HepG2 (cell line): ENCODE measurements at regions not wholly inside any gene's neighbourhood (a gene's known extent, or its start where the extent isn't known, plus 50 kb on each side); places are given as distances from the start of the nearest gene placed in this dataset.
"Not testable (repeated sequence)": the region's sequence is repeated elsewhere in the genome, so short reads cannot be mapped to it uniquely, and the experiment has no call there.

Source experiments
- ATAC-seq: fragments of 200-7000 bp; cut with Tn5 transposase; 3 replicates; pipeline ENCODE4 v1.9.1; 2020; ENCODE audit warnings: mild to moderate bottlenecking, moderate library complexity
- BruUV-seq: library from RNA; stranded (reverse); fragments of 400-500 nt; replicated peaks from 2 replicates; lab custom pipeline; 2021; lab: Mats Ljungman, UMichigan
- CTCF ChIA-PET: fragments of 300-600 bp; formaldehyde crosslinking; extraction: SDS; loops from one replicate; lab custom pipeline; 2021; ENCODE audit warnings: low total read pairs, inconsistent platforms, low intra/inter-chr PET ratio; lab: Yijun Ruan, JAX
- POLR2A ChIA-PET: fragments of 350-600 bp; sonication (Branson Sonifier 250); formaldehyde crosslinking; loops from one replicate; lab custom pipeline; 2020; ENCODE audit warnings: antibody characterized with exemption, inconsistent platforms; lab: Yijun Ruan, JAX
- DNase-seq: peaks from one replicate; pipeline ENCODE4 v3.0.0-alpha.2; 2015; ENCODE audit warnings: low spot score
- FAIRE-seq: peaks from 3 replicates; lab custom pipeline; 2011; peaks lifted over from hg19 to GRCh38; lab: Jason Lieb, UNC
- H2AFZ ChIP-seq: one replicate; pipeline ENCODE4 v1.6.1; 2011; ENCODE audit warnings: low read length, inconsistent platforms
- H3K27ac ChIP-seq: fragments of 300-600 bp; 3 replicates; pipeline ENCODE4 v1.8.0; 2011; ENCODE audit warnings: mixed run types, mild to moderate bottlenecking, mixed read lengths, low read length, inconsistent platforms; ENCODE audit not compliant: insufficient read depth; ENCODE audit errors: extremely low read length
- H3K27me3 ChIP-seq, 2 experiments: fragments of 200-600 bp in 1 of 2; 2 replicates in 1 of 2; 3 replicates in 1 of 2; pipeline versions ENCODE4 v1.6.0 to v1.8.0; 2011; ENCODE audit warnings: low read length in 2 of 2, mild to moderate bottlenecking in 2 of 2, moderate library complexity in 2 of 2, inconsistent platforms in 1 of 2; ENCODE audit not compliant: insufficient read depth in 2 of 2, control insufficient read depth in 1 of 2
- H3K36me3 ChIP-seq, 2 experiments: fragments of 200-600 bp in 1 of 2; replicated peaks in 1 of 2; 2 replicates in 1 of 2; 3 replicates in 1 of 2; pipeline versions ENCODE4 v1.5.1 to v1.8.0; 2011; ENCODE audit warnings: low read length in 2 of 2, inconsistent platforms in 1 of 2; ENCODE audit not compliant: insufficient read depth in 2 of 2, control insufficient read depth in 1 of 2
- H3K4me1 ChIP-seq: 2 replicates; pipeline ENCODE4 v1.5.1; 2012; ENCODE audit warnings: low read length, inconsistent platforms; ENCODE audit not compliant: insufficient read depth
- H3K4me2 ChIP-seq: 2 replicates; pipeline ENCODE4 v1.6.0; 2011; ENCODE audit warnings: low read depth, low read length, inconsistent platforms
- H3K4me3 ChIP-seq, 3 experiments: fragments of 200-600 bp in 1 of 3; sonication (generic), shearing (Covaris generic) in 1 of 3; replicated peaks in 1 of 3; 2 replicates each; pipeline ENCODE4 v1.5.1; 2011 to 2016; ENCODE audit warnings: low read length in 3 of 3, inconsistent platforms in 2 of 3, low read depth in 2 of 3, mild to moderate bottlenecking in 2 of 3, control low read depth in 1 of 3, mixed read lengths in 1 of 3; ENCODE audit not compliant: insufficient read depth in 1 of 3
- H3K79me2 ChIP-seq: one replicate; pipeline ENCODE4 v1.6.1; 2011; ENCODE audit warnings: low read length, inconsistent platforms; ENCODE audit not compliant: insufficient read depth
- H3K9ac ChIP-seq: 2 replicates; pipeline ENCODE4 v1.6.0; 2011; ENCODE audit warnings: mild to moderate bottlenecking, low read depth, low read length, inconsistent platforms; ENCODE audit not compliant: insufficient read depth
- H3K9me3 ChIP-seq: 2 replicates; pipeline ENCODE4 v1.5.1; 2012; ENCODE audit warnings: mild to moderate bottlenecking, low read length
- H4K20me1 ChIP-seq: 2 replicates; pipeline ENCODE4 v1.6.0; 2011; ENCODE audit warnings: inconsistent platforms, mild to moderate bottlenecking, low read length, moderate library complexity; ENCODE audit not compliant: insufficient read depth
- ZFP36L2 ChIP-seq: sonication (generic); formaldehyde crosslinking; IDR thresholded peaks from 2 replicates; pipeline ENCODE4 v1.4.0; 2020; ENCODE audit warnings: missing genetic modification reagents
- ZNF367 ChIP-seq: sonication (generic); formaldehyde crosslinking; IDR thresholded peaks from 2 replicates; pipeline ENCODE4 v1.4.0; 2020; ENCODE audit warnings: missing genetic modification reagents, borderline replicate concordance
- WGBS: methylation state at CpG from one replicate; pipeline ENCODE4 v1.1.6; 2017; ENCODE audit warnings: low lambda C conversion rate; 5-methylcytosine and 5-hydroxymethylcytosine counted together
- in situ Hi-C: cut with HindIII; loops from 2 replicates; pipeline ENCODE4 v1.10.0; 2017; ENCODE audit warnings: low pct_unique_long_range_greater_than_20kb; ENCODE audit not compliant: extremely low pct_ligation_motif_present
- intact Hi-C: fragments of 100-400 bp; cut with micrococcal nuclease; formaldehyde crosslinking; loops from one replicate; pipeline ENCODE4 v1.10.0; 2022; ENCODE audit not compliant: unreplicated experiment

- H3K27ac ChIP-seq: no peak overlapping the region
- no peaks in the 10 kb centered on the region for H3K79me2 ChIP-seq
- FAIRE-seq (no peak), DNase-seq (no peak), ATAC-seq (no peak)
- no peak overlapping the region for H3K9ac ChIP-seq
- H3K4me3 ChIP-seq: no peak overlapping the region
- in situ Hi-C loops: no loop called here
- no peaks in the 10 kb centered on the region for H3K9me3 ChIP-seq
- ChIA-PET CTCF (no interaction called here), POLR2A (no interaction called here)
- H3K4me1 ChIP-seq: no peaks in the 10 kb centered on the region
- no peak overlapping the region for H3K4me2 ChIP-seq
- TF ChIP-seq ZNF367 (CRISPR knock-in tag) (no peak), ZFP36L2 (CRISPR knock-in tag) (no peak)
- no peak overlapping the region for H2AFZ ChIP-seq
- H3K27me3 ChIP-seq: peaks cover 0 to 3% of the 10 kb centered on the region in 2 experiments; a peak in 1 of 5 replicates
- no TSS peak for BruUV-seq
- H4K20me1 ChIP-seq: no peaks in the 10 kb centered on the region
- no peaks in the 10 kb centered on the region for H3K36me3 ChIP-seq
- 22% methylated on average over 7 of the region's 7 CpGs for WGBS
- intact Hi-C loops: loop anchor here (10.0 kb wide), 1 partner anchor 1412 kb away; no protein-coding TSS in a partner anchor
Measured at GRCh38 chr10:76766682-76767081, 870.9 kb downstream of the KCNMA1 start.

- WGBS: 0% methylated on average over 3 of the region's 3 CpGs
- intact Hi-C loops: loop anchor here (10.0 kb wide), 1 partner anchor 1410 kb away; no protein-coding TSS in a partner anchor
- H3K27me3 ChIP-seq, FAIRE-seq, H3K79me2 ChIP-seq, H3K27ac ChIP-seq, H3K4me3 ChIP-seq, H4K20me1 ChIP-seq, POLR2A ChIA-PET, ATAC-seq, H3K4me1 ChIP-seq, DNase-seq, H3K36me3 ChIP-seq, H3K4me2 ChIP-seq, in situ Hi-C loops, H3K9me3 ChIP-seq, H3K9ac ChIP-seq, BruUV-seq, H2AFZ ChIP-seq, CTCF ChIA-PET: not testable (repeated sequence)
Measured at GRCh38 chr10:76764921-76765320, 872.7 kb downstream of the KCNMA1 start.
